SK-N-MC (cell line): ENCODE measurements at regions not wholly inside any gene's neighbourhood (a gene's known extent, or its start where the extent isn't known, plus 50 kb on each side); places are given as distances from the start of the nearest gene placed in this dataset.

Experiments used
- DNase-seq: peaks from one replicate; pipeline ENCODE4 v3.0.0-alpha.2; 2011; ENCODE audit warnings: low read depth, low spot score
- H3K27ac ChIP-seq: fragments of 200-600 bp; sonication (generic); 2 replicates; pipeline ENCODE4 v1.5.1; 2016; ENCODE audit warnings: mixed run types
- H3K36me3 ChIP-seq: fragments of 200-600 bp; sonication (generic); 2 replicates; pipeline ENCODE4 v1.6.1; 2017; ENCODE audit warnings: antibody characterized with exemption, low read length, mixed read lengths; ENCODE audit not compliant: insufficient read depth
- H3K4me3 ChIP-seq: fragments of 200-600 bp; sonication (generic); 2 replicates; pipeline ENCODE4 v1.5.1; 2016
- H3K9ac ChIP-seq: fragments of 200-600 bp; sonication (generic); 2 replicates; pipeline ENCODE4 v1.8.0; 2017; ENCODE audit warnings: mixed run types, mixed read lengths; ENCODE audit not compliant: insufficient read length
- H3K9me3 ChIP-seq: fragments of 200-600 bp; sonication (generic); 2 replicates; pipeline ENCODE4 v1.6.1; 2017; ENCODE audit warnings: low read depth, mild to moderate bottlenecking, antibody characterized with exemption, low read length, moderate library complexity, mixed read lengths
- EZH2 ChIP-seq: fragments of 200-600 bp; sonication (generic); IDR thresholded peaks from one replicate; pipeline ENCODE4 v1.6.1; 2017; ENCODE audit warnings: antibody characterized with exemption
- FOXP2 ChIP-seq: optimal IDR thresholded peaks from 2 replicates; pipeline ENCODE3; 2011; ENCODE audit warnings: mild to moderate bottlenecking, moderate library complexity; ENCODE audit not compliant: insufficient read depth; ENCODE audit errors: extremely low read length, control extremely low read depth
- POLR2AphosphoS5 ChIP-seq: IDR thresholded peaks from 2 replicates; pipeline ENCODE4 v1.6.1; 2012; ENCODE audit warnings: mild to moderate bottlenecking, low read depth, low read length, borderline replicate concordance

- no peak overlapping the region for H3K4me3 ChIP-seq
- no peaks in the 10 kb centered on the region for H3K36me3 ChIP-seq
- no peaks in the 10 kb centered on the region for H3K9me3 ChIP-seq
- TF ChIP-seq EZH2 (no peak), POLR2AphosphoS5 (no peak), FOXP2 (no peak)
- H3K27ac ChIP-seq, result no peak overlapping the region
- no peak for DNase-seq
- no peak overlapping the region for H3K9ac ChIP-seq
These were observed 187.0 kb downstream of the SEC14L1 start for GRCh38 chr17:77327566-77328464.

GRCh38 chr17:77328823-77329740 is 188.3 kb downstream of the SEC14L1 start:
- TF ChIP-seq EZH2 (no peak), FOXP2 (no peak), POLR2AphosphoS5 (no peak)
- Histone ChIP-seq H3K27ac (no peak overlapping the region), H3K36me3 (no peaks in the 10 kb centered on the region)

GRCh38 chr17:77329741-77330531 is 189.2 kb downstream of the SEC14L1 start:
- Histone ChIP-seq H3K36me3 (no peaks in the 10 kb centered on the region), H3K9ac (no peak overlapping the region), H3K27ac (no peak overlapping the region), H3K9me3 (no peaks in the 10 kb centered on the region), H3K4me3 (no peak overlapping the region)
- DNase-seq, result no peak
- no peak for TF ChIP-seq EZH2
- no peak for TF ChIP-seq POLR2AphosphoS5
- TF ChIP-seq FOXP2, result no peak

More at GRCh38 chr17:77328823-77329740, 188.3 kb downstream of the SEC14L1 start:
- Histone ChIP-seq H3K9me3 (no peaks in the 10 kb centered on the region), H3K4me3 (no peak overlapping the region), H3K9ac (no peak overlapping the region)
- no peak for DNase-seq

GRCh38 chr17:77330602-77331081 is 189.9 kb downstream of the SEC14L1 start:
- Histone ChIP-seq H3K36me3 (no peaks in the 10 kb centered on the region), H3K4me3 (no peak overlapping the region), H3K9me3 (no peaks in the 10 kb centered on the region), H3K9ac (no peak overlapping the region), H3K27ac (no peak overlapping the region)
- no peak for DNase-seq
- TF ChIP-seq FOXP2, result no peak
- no peak for TF ChIP-seq EZH2
- no peak for TF ChIP-seq POLR2AphosphoS5

GRCh38 chr17:77331301-77331864 is 190.6 kb downstream of the SEC14L1 start:
- no peak overlapping the region for H3K9ac ChIP-seq
- H3K9me3 ChIP-seq, result peaks cover 2% of the 10 kb centered on the region; the same call in 1 of the 2 replicates
- H3K4me3 ChIP-seq, result peak overlapping the region; percentile 57
- no peak overlapping the region for H3K27ac ChIP-seq
- TF ChIP-seq FOXP2, result no peak
- TF ChIP-seq POLR2AphosphoS5, result no peak
- no peak for TF ChIP-seq EZH2
- H3K36me3 ChIP-seq, result no peaks in the 10 kb centered on the region; the same call in 1 of the 2 replicates
- peak; percentile 40 for DNase-seq

GRCh38 chr17:77332034-77332971 is 191.5 kb downstream of the SEC14L1 start:
- H3K27ac ChIP-seq, result no peak overlapping the region
- TF ChIP-seq EZH2 (no peak), FOXP2 (no peak)
- H3K9me3 ChIP-seq, result peaks cover 5% of the 10 kb centered on the region; the same call in 1 of the 2 replicates
- no peak overlapping the region for H3K9ac ChIP-seq
- no peak overlapping the region for H3K4me3 ChIP-seq
- H3K36me3 ChIP-seq, result peaks cover 2% of the 10 kb centered on the region; the same call in 1 of the 2 replicates
- DNase-seq, result no peak
